ENCODE measurements at regions not wholly inside any gene's neighbourhood (a gene's known extent, or its start where the extent isn't known, plus 50 kb on each side); places are given as distances from the start of the nearest gene placed in this dataset.

GRCh38 chr2:120614901-120615300, 120.8 kb upstream of the GLI2 start:
- no peak for TF ChIP-seq CTCF (IDR thresholded peaks at IDR 0.05)
- TF ChIP-seq EZH2 (IDR thresholded peaks at IDR 0.05; ENCODE audit: borderline replicate concordance, insufficient read depth, low read depth, low read length, poor library complexity, severe bottlenecking) = no peak

Data from B cell (primary cell).